Pancreas (tissue), 10 donors: ENCODE measurements at regions not wholly inside any gene's neighbourhood (a gene's known extent, or its start where the extent isn't known, plus 50 kb on each side); places are given as distances from the start of the nearest gene placed in this dataset.

Source experiments
- ATAC-seq, 4 donors: fragments of 200-7000 bp; cut with Tn5 transposase; one replicate each; pipeline versions ENCODE4 v1.8.0 to v1.9.1; 2020; ENCODE audit warnings: mild to moderate bottlenecking in 4 of 4, moderate library complexity in 4 of 4
- DNase-seq, 6 donors: peaks; one replicate each; pipeline ENCODE4 v3.0.0-alpha.2; 2020
- FAIRE-seq: peaks from 2 replicates; lab custom pipeline; 2012; peaks lifted over from hg19 to GRCh38; lab: Jason Lieb, UNC
- H3K27ac ChIP-seq, 4 donors: fragments of 200-600 bp; sonication (generic); 1 replicate in 3 of 4; 2 replicates in 1 of 4; pipeline versions ENCODE4 v1.5.0 to v1.8.0; 2020
- H3K27me3 ChIP-seq, 4 donors: fragments of 200-600 bp; one replicate each; pipeline ENCODE4 v1.8.0; 2021
- H3K36me3 ChIP-seq, 3 donors: fragments of 200-600 bp; sonication (generic) in 1 of 3; one replicate each; pipeline versions ENCODE4 v1.5.0 to v1.8.0; 2020 to 2021
- H3K4me1 ChIP-seq, 3 donors: fragments of 200-600 bp; one replicate each; pipeline ENCODE4 v1.8.0; 2021
- H3K4me3 ChIP-seq, 4 donors: fragments of 200-600 bp; sonication (generic) in 2 of 4; one replicate each; pipeline versions ENCODE4 v1.5.0 to v1.8.0; 2020 to 2021
- H3K9me3 ChIP-seq, 4 donors: fragments of 200-600 bp; one replicate each; pipeline ENCODE4 v1.8.0; 2021
- CTCF ChIP-seq, 4 donors: fragments of 200-600 bp; sonication (generic) in 3 of 4; IDR thresholded peaks; one replicate each; pipeline versions ENCODE4 v1.5.0 to v1.8.0; 2021; ENCODE audit warnings: antibody characterized with exemption in 4 of 4
- WGBS, 2 donors: extraction: QIAGEN DNeasy Blood & Tissue Kit; methylation state at CpG; one replicate each; pipeline ENCODE4 v1.1.7; 2013; 5-methylcytosine and 5-hydroxymethylcytosine counted together
- intact Hi-C, 3 donors: fragments of 100-400 bp; cut with DNase I; formaldehyde crosslinking; loops; one replicate each; pipeline versions ENCODE4 v1.11.1 to v1.14.2; 2022
- donor health status: healthy with polysubstance abuse.
- donor health status: DM: no; HTN: no; CAD: no; lungs with moderate emphysema.
- donor health status: DM: no; HTN: no; CAD: no.
- donor health status: control.
- donor health status: control.
- donor health status: Bipolar disorder and iron deficiency.
- donor health status: DM: yes; HTN: yes; CAD: no.
- donor health status: DM: no; HTN: no; CAD: no.
- donor health status: DM: no; HTN: no; CAD: no.
- donor health status: DM: yes; HTN: yes; CAD: no.

DNA sequence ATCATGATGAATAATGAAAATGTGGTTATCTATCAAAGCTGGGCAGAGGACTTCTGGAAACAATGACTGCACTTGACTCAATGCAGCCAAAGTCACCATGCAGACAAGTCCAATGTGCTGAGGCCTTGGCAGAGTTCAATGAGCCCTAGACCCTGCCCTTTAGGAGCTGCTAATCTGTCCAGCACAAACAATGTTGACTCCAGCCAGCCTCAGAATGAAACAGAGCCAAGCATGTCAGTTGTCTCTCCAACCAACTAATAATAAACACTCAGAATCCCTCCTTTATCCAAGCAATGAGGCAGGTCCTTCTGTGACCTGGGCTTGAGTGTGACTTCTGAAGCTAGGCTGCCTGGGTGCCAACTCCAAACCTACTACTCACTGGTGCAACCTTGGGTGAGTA is 270.6 kb downstream of the BCL11A start:
- no peak for ATAC-seq
- H3K9me3 ChIP-seq: no peaks in the 10 kb centered on the region
- H3K27me3 ChIP-seq: no peaks in the 10 kb centered on the region
- no peak for FAIRE-seq
- no peaks in the 10 kb centered on the region for H3K4me1 ChIP-seq
- intact Hi-C loops: no loop called here
- no peak overlapping the region for H3K27ac ChIP-seq
- no peak for DNase-seq
- H3K4me3 ChIP-seq: no peak overlapping the region
- TF ChIP-seq CTCF (IDR thresholded peaks at IDR 0.05): no peak
- no peaks in the 10 kb centered on the region for H3K36me3 ChIP-seq

DNA sequence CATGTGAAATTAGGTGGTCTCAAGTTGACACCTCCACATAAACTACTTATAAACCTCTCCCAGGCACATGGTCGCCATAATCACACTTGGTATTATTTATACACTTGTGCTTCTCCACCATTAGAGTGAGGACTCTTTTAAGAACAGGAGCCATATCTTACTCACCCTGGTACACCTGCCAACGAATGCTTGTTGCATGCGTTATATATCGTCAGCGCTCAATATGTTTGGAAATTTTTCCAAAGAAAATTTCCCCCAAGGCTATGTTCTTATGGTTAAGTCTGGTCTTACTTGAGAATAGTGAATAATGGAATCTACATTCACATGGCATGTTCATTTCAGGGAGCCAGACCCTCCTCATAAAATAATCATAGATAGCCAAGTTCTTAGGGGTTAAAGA is 271.7 kb downstream of the BCL11A start:
- no peaks in the 10 kb centered on the region for H3K9me3 ChIP-seq
- no peak for TF ChIP-seq CTCF (IDR thresholded peaks at IDR 0.05)
- DNase-seq (no peak), ATAC-seq (no peak), FAIRE-seq (no peak)
- no peak overlapping the region for H3K4me3 ChIP-seq
- H3K4me1 ChIP-seq: no peaks in the 10 kb centered on the region
- no peaks in the 10 kb centered on the region for H3K36me3 ChIP-seq
- 66 to 69% methylated on average over 5 of the region's 5 CpGs for WGBS, 2 donors
- H3K27me3 ChIP-seq: no peaks in the 10 kb centered on the region
- intact Hi-C loops: no loop called here
- no peak overlapping the region for H3K27ac ChIP-seq

DNA sequence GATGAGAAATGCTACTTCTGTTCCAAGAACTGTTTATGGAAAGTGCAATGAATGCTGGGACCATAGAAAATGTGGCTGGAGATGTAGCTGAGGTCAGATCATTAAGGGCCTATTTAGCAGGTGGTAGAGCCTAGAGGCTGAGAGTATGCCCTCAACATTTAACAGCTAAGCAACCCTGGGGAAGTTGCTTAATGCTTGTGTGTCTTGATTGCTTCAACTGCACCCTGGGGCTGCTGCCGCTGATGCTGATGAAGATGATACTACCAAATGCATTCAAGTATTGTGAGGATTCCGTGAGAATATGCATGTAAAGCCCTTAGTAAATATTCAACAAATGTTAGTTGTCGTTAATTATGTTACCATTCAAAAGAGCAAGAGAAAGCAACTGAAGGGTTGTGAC is 273.2 kb downstream of the BCL11A start:
- no peaks in the 10 kb centered on the region for H3K36me3 ChIP-seq
- intact Hi-C loops: no loop called here
- FAIRE-seq: no peak
- no peaks in the 10 kb centered on the region for H3K9me3 ChIP-seq
- DNase-seq: no peak
- H3K27ac ChIP-seq: no peak overlapping the region
- 85 to 89% methylated on average over 3 of the region's 3 CpGs for WGBS, 2 donors
- no peaks in the 10 kb centered on the region for H3K4me1 ChIP-seq
- no peak for ATAC-seq
- H3K27me3 ChIP-seq: no peaks in the 10 kb centered on the region
- TF ChIP-seq CTCF (IDR thresholded peaks at IDR 0.05): no peak
- H3K4me3 ChIP-seq: no peak overlapping the region

DNA sequence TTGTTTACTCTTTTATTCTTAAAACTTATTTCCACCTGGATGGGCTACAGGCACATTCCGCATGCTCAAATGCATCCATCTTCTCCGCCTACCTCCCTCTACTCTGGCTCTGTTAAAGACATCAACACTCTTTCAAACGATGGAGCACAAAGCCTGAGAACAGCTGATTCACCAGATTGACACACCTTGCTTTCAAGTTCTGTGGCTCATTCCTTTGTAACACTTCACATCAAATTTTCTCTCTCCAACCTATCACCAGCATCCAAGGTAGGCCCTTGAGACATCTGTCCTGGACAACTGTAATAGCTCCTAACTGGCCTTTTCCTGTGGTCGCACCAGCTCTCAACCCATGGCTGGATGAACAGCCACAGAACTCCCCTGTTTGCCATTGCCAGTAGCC is 274.5 kb downstream of the BCL11A start:
- Histone ChIP-seq H3K36me3 (no peaks in the 10 kb centered on the region), H3K9me3 (no peaks in the 10 kb centered on the region), H3K27ac (no peak overlapping the region), H3K4me1 (no peaks in the 10 kb centered on the region), H3K4me3 (no peak overlapping the region), H3K27me3 (no peaks in the 10 kb centered on the region)
- TF ChIP-seq CTCF (IDR thresholded peaks at IDR 0.05): no peak
- FAIRE-seq: no peak
- DNase-seq: no peak
- ATAC-seq: no peak
- WGBS, 2 donors: 80 to 81% methylated on average over 4 of the region's 4 CpGs
- intact Hi-C loops: no loop called here

GRCh38 chr2:60275958-60276357 is 277.5 kb downstream of the BCL11A start:
- no peak for TF ChIP-seq CTCF (IDR thresholded peaks at IDR 0.05)
- 68 to 84% methylated on average over 3 of the region's 3 CpGs for WGBS, 2 donors
- no peak for DNase-seq
- FAIRE-seq: no peak
- H3K4me3 ChIP-seq: no peak overlapping the region
- no peaks in the 10 kb centered on the region for H3K36me3 ChIP-seq
- no peak overlapping the region for H3K27ac ChIP-seq
- H3K4me1 ChIP-seq: no peaks in the 10 kb centered on the region
- H3K27me3 ChIP-seq: no peaks in the 10 kb centered on the region
- no peaks in the 10 kb centered on the region for H3K9me3 ChIP-seq
- intact Hi-C loops: no loop called here
- no peak for ATAC-seq
